RPMI8226 (cell line): ENCODE measurements at regions not wholly inside any gene's neighbourhood (a gene's known extent, or its start where the extent isn't known, plus 50 kb on each side); places are given as distances from the start of the nearest gene placed in this dataset.
"Not testable (repeated sequence)": the region's sequence is repeated elsewhere in the genome, so short reads cannot be mapped to it uniquely, and the experiment has no call there.

Source experiments
- DNase-seq: peaks from one replicate; pipeline ENCODE4 v3.0.0-alpha.2; 2015

- DNase-seq = no peak
These were observed 52.7 kb upstream of the ZCCHC13 start for GRCh38 chrX:74251006-74251930.

- DNase-seq = no peak
These were observed 53.4 kb upstream of the ZCCHC13 start for GRCh38 chrX:74250574-74250973.

- no peak for DNase-seq
These were observed 54.0 kb upstream of the ZCCHC13 start for GRCh38 chrX:74249963-74250362.

- DNase-seq = no peak
These were observed 55.1 kb upstream of the ZCCHC13 start for GRCh38 chrX:74248889-74249288.

- no peak for DNase-seq
These were observed 57.5 kb upstream of the ZCCHC13 start for GRCh38 chrX:74246524-74246923.

- DNase-seq = no peak
These were observed 61.4 kb upstream of the ZCCHC13 start for GRCh38 chrX:74242484-74243138.

GRCh38 chrX:74242050-74242449 lies 61.9 kb upstream of the ZCCHC13 start:
- no peak for DNase-seq

- no peak for DNase-seq
These were observed 65.2 kb upstream of the ZCCHC13 start for GRCh38 chrX:74238771-74239170.

GRCh38 chrX:74234818-74235217 lies 69.2 kb upstream of the ZCCHC13 start:
- DNase-seq = no peak

- DNase-seq = peak; percentile 56
These were observed 71.1 kb upstream of the ZCCHC13 start for GRCh38 chrX:74232859-74233258.

- DNase-seq = no peak
These were observed 72.4 kb upstream of the ZCCHC13 start for GRCh38 chrX:74231625-74232024.

- DNase-seq = no peak
These were observed 73.9 kb upstream of the ZCCHC13 start for GRCh38 chrX:74230094-74230493.

GRCh38 chrX:74225111-74225510 lies 78.9 kb upstream of the ZCCHC13 start:
- no peak for DNase-seq

GRCh38 chrX:74220277-74220676 lies 83.7 kb upstream of the ZCCHC13 start:
- no peak for DNase-seq

GRCh38 chrX:74218895-74219294 lies 85.1 kb upstream of the ZCCHC13 start:
- DNase-seq = no peak

GRCh38 chrX:74216421-74216820 lies 87.6 kb upstream of the ZCCHC13 start:
- DNase-seq = no peak

GRCh38 chrX:74211911-74212310 lies 92.1 kb upstream of the ZCCHC13 start:
- DNase-seq = no peak

GRCh38 chrX:74207539-74207938 lies 96.4 kb upstream of the ZCCHC13 start:
- no peak for DNase-seq

GRCh38 chrX:74195605-74196004 lies 108.4 kb upstream of the ZCCHC13 start:
- no peak for DNase-seq

GRCh38 chrX:74195120-74195519 lies 108.9 kb upstream of the ZCCHC13 start:
- no peak for DNase-seq

- DNase-seq = no peak
These were observed 116.8 kb upstream of the ZCCHC13 start for GRCh38 chrX:74187211-74187610.

- not testable (repeated sequence) for DNase-seq
These were observed 120.9 kb upstream of the ZCCHC13 start for GRCh38 chrX:74183047-74183446.

- DNase-seq = not testable (repeated sequence)
These were observed 122.0 kb upstream of the ZCCHC13 start for GRCh38 chrX:74181976-74182375.

- DNase-seq = no peak
These were observed 123.3 kb upstream of the ZCCHC13 start for GRCh38 chrX:74180716-74181115.
